LNCAP (cell line): ENCODE measurements at regions not wholly inside any gene's neighbourhood (a gene's known extent, or its start where the extent isn't known, plus 50 kb on each side); places are given as distances from the start of the nearest gene placed in this dataset.

Source experiments
- TF ChIP-seq, protein P1 (sequence below): fragments of 450-650 bp; IDR thresholded peaks from 2 replicates; pipeline ENCODE4 v1.5.1; 2017; ENCODE audit warnings: mild to moderate bottlenecking

GRCh38 chr3:162978136-162978535, 1481.5 kb downstream of the OTOL1 start:
- TF ChIP-seq, protein P1, sequence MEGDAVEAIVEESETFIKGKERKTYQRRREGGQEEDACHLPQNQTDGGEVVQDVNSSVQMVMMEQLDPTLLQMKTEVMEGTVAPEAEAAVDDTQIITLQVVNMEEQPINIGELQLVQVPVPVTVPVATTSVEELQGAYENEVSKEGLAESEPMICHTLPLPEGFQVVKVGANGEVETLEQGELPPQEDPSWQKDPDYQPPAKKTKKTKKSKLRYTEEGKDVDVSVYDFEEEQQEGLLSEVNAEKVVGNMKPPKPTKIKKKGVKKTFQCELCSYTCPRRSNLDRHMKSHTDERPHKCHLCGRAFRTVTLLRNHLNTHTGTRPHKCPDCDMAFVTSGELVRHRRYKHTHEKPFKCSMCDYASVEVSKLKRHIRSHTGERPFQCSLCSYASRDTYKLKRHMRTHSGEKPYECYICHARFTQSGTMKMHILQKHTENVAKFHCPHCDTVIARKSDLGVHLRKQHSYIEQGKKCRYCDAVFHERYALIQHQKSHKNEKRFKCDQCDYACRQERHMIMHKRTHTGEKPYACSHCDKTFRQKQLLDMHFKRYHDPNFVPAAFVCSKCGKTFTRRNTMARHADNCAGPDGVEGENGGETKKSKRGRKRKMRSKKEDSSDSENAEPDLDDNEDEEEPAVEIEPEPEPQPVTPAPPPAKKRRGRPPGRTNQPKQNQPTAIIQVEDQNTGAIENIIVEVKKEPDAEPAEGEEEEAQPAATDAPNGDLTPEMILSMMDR = no peak

DNA sequence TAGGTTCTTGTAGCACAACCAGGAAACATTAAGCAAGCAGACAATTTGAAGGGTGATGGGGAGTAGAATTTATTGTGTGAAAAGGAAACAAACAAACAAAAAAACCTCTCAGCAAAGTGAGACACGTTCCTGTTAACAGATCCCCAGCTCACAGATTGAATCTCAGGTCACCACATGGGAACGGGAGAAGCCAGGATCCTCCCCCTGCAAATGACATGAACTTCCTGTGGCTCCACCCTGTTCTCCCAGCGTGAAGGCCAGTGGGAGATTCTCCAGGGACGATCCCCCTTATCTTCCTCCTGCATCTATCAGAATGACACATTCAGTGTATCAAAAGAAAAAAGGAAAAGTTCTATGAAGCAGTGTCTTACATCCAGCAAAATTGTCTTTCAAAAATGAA, 1488.1 kb downstream of the OTOL1 start:
- TF ChIP-seq, protein P1 = no peak

DNA sequence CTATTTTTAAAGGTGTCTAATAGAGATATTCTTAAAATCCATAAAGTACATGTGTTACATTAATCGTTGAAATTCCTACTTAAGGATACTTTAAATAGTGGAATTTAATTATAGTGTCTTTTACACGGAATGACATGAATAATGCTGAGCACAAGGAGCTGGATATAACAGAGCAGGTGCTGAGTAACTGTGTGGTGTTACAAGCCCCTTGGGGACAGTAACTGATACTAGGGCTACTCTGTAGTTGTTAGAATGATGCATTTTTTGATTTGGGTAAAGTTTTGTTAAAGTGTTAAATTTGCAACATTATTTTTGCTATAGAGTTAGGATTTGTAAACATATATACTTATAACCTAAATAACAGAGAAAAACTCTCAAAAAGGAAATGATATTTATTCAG, 1496.1 kb downstream of the OTOL1 start:
- TF ChIP-seq, protein P1 = no peak

GRCh38 chr3:162994165-162994564, 1497.6 kb downstream of the OTOL1 start:
- TF ChIP-seq, protein P1 = no peak

DNA sequence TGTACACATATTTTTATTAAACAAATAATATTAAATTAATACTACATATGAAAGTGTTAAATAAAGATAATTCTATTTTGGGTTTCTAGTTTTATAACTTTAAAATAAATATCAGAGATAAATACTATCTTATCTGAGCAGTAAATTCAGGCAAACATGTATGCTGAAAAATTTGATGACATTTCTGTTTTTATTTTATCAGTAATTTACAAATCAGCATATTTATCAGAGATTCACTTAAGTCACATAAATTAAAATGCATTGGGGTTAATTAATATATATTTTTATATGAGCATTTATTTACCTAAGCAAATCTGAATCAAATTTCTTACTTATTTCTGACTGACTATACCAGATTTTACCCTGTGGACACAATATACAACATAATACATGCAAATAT, 1499.8 kb downstream of the OTOL1 start:
- TF ChIP-seq, protein P1 = no peak

GRCh38 chr3:162998205-162998604, 1501.6 kb downstream of the OTOL1 start:
- TF ChIP-seq, protein P1 = no peak

- TF ChIP-seq, protein P1 = no peak
Measured at GRCh38 chr3:163011596-163011995, 1515.0 kb downstream of the OTOL1 start.

- TF ChIP-seq, protein P1 = no peak
Measured at GRCh38 chr3:163016251-163016650, 1519.6 kb downstream of the OTOL1 start.
